Liver (tissue), 8 donors: ENCODE measurements at regions not wholly inside any gene's neighbourhood (a gene's known extent, or its start where the extent isn't known, plus 50 kb on each side); places are given as distances from the start of the nearest gene placed in this dataset.

Experiments
- DNase-seq: peaks from one replicate; pipeline ENCODE4 v3.0.0-alpha.2; 2017; ENCODE audit warnings: low spot score
- H3K27ac ChIP-seq, 2 donors: one replicate each; pipeline ENCODE4 v1.7.0; 2013; ENCODE audit warnings: inconsistent platforms in 2 of 2, low read length in 2 of 2, control low read depth in 1 of 2, low read depth in 1 of 2, mild to moderate bottlenecking in 1 of 2
- H3K27me3 ChIP-seq, 4 donors: one replicate each; pipeline versions ENCODE4 v1.6.1 to v1.7.0; 2013; ENCODE audit warnings: low read length in 3 of 4, inconsistent platforms in 1 of 4, mild to moderate bottlenecking in 1 of 4, moderate library complexity in 1 of 4; ENCODE audit not compliant: control insufficient read depth in 4 of 4, insufficient read depth in 4 of 4
- H3K36me3 ChIP-seq, 4 donors: one replicate each; pipeline versions ENCODE4 v1.6.1 to v1.7.0; 2013; ENCODE audit warnings: low read length in 3 of 4, mild to moderate bottlenecking in 3 of 4, low read depth in 1 of 4, moderate library complexity in 1 of 4; ENCODE audit not compliant: control insufficient read depth in 4 of 4, insufficient read depth in 3 of 4
- H3K4me1 ChIP-seq, 4 donors: one replicate each; pipeline versions ENCODE4 v1.6.1 to v1.7.0; 2013; ENCODE audit warnings: low read length in 3 of 4, mild to moderate bottlenecking in 3 of 4, moderate library complexity in 1 of 4; ENCODE audit not compliant: control insufficient read depth in 4 of 4, insufficient read depth in 4 of 4
- H3K4me3 ChIP-seq, 3 donors: one replicate each; pipeline versions ENCODE4 v1.6.1 to v1.7.0; 2013; ENCODE audit warnings: low read length in 3 of 3, control low read depth in 1 of 3, low read depth in 1 of 3, mild to moderate bottlenecking in 1 of 3
- H3K9ac ChIP-seq, 2 donors: one replicate each; pipeline ENCODE4 v1.7.0; 2013; ENCODE audit warnings: low read length in 2 of 2, mild to moderate bottlenecking in 2 of 2, moderate library complexity in 2 of 2, control low read depth in 1 of 2, low read depth in 1 of 2
- H3K9me3 ChIP-seq, 4 donors: one replicate each; pipeline versions ENCODE4 v1.6.1 to v1.7.0; 2013; ENCODE audit warnings: low read length in 3 of 4; ENCODE audit not compliant: control insufficient read depth in 4 of 4
- EGR1 ChIP-seq, 2 donors: IDR thresholded peaks; 2 replicates each; pipeline ENCODE4 v1.6.1; 2016 to 2018; ENCODE audit warnings: antibody characterized with exemption in 2 of 2, low read depth in 2 of 2
- FOXA1 ChIP-seq: IDR thresholded peaks from 2 replicates; pipeline ENCODE4 v1.6.1; 2016; ENCODE audit warnings: antibody characterized with exemption
- FOXA2 ChIP-seq: IDR thresholded peaks from 2 replicates; pipeline ENCODE4 v1.6.1; 2016; ENCODE audit warnings: antibody characterized with exemption
- GABPA ChIP-seq, 2 donors: IDR thresholded peaks in 1 of 2; conservative IDR thresholded peaks in 1 of 2; 2 replicates each; pipeline ENCODE4 v1.6.1; 2016; ENCODE audit warnings: antibody characterized with exemption in 2 of 2, mild to moderate bottlenecking in 1 of 2, moderate library complexity in 1 of 2
- HNF4A ChIP-seq, 2 donors: conservative IDR thresholded peaks; 2 replicates each; pipeline ENCODE4 v1.6.1; 2016; ENCODE audit warnings: antibody characterized with exemption in 2 of 2, mild to moderate bottlenecking in 2 of 2
- HNF4G ChIP-seq: IDR thresholded peaks from 2 replicates; pipeline ENCODE4 v1.6.1; 2016; ENCODE audit warnings: antibody characterized with exemption
- JUND ChIP-seq, 2 donors: IDR thresholded peaks; 2 replicates each; pipeline ENCODE4 v1.6.1; 2016; ENCODE audit warnings: antibody characterized with exemption in 2 of 2
- MAX ChIP-seq: IDR thresholded peaks from 2 replicates; pipeline ENCODE4 v1.6.1; 2016; ENCODE audit warnings: antibody characterized with exemption
- NR2F2 ChIP-seq: IDR thresholded peaks from 2 replicates; pipeline ENCODE4 v1.6.1; 2016; ENCODE audit warnings: antibody characterized with exemption
- RAD21 ChIP-seq, 2 donors: IDR thresholded peaks; 2 replicates each; pipeline ENCODE4 v1.6.1; 2016; ENCODE audit warnings: antibody characterized with exemption in 2 of 2, mild to moderate bottlenecking in 2 of 2
- REST ChIP-seq: IDR thresholded peaks from 2 replicates; pipeline ENCODE4 v1.6.1; 2016; ENCODE audit warnings: antibody characterized with exemption, mild to moderate bottlenecking
- RXRA ChIP-seq, 2 donors: IDR thresholded peaks; 2 replicates each; pipeline ENCODE4 v1.6.1; 2017 to 2018; ENCODE audit warnings: antibody characterized with exemption in 2 of 2, mild to moderate bottlenecking in 1 of 2
- SP1 ChIP-seq: IDR thresholded peaks from 2 replicates; pipeline ENCODE4 v1.6.1; 2018; ENCODE audit warnings: antibody characterized with exemption, mild to moderate bottlenecking
- TAF1 ChIP-seq: conservative IDR thresholded peaks from 2 replicates; pipeline ENCODE4 v1.6.1; 2016; ENCODE audit warnings: antibody characterized with exemption, mild to moderate bottlenecking
- YY1 ChIP-seq: IDR thresholded peaks from 2 replicates; pipeline ENCODE4 v1.6.1; 2016; ENCODE audit warnings: antibody characterized with exemption, mild to moderate bottlenecking
- ZBTB33 ChIP-seq: IDR thresholded peaks from 2 replicates; pipeline ENCODE4 v1.6.1; 2016; ENCODE audit warnings: antibody characterized with exemption
- WGBS: extraction: QIAGEN DNeasy Blood & Tissue Kit; methylation state at CpG from one replicate; pipeline ENCODE4 v1.1.7; 2013; 5-methylcytosine and 5-hydroxymethylcytosine counted together
- TF ChIP-seq, protein P1 (sequence below): IDR thresholded peaks from 2 replicates; pipeline ENCODE4 v1.6.1; 2016; ENCODE audit warnings: antibody characterized with exemption
- TF ChIP-seq, protein P2 (sequence below): fragments of 150-350 bp; IDR thresholded peaks from 2 replicates; pipeline ENCODE4 v1.5.1; 2017; ENCODE audit warnings: improper control_type of control experiment, low read depth, low read length; ENCODE audit not compliant: missing input control
- donor health status: healthy.
- donor health status: healthy.
- donor health status: healthy.
- donor health status: healthy.
- donor health status: healthy.

GRCh38 chr2:21330786-21331391, 207.1 kb downstream of the TDRD15 start:
- no peak for DNase-seq
- Histone ChIP-seq H3K36me3 (no peaks in the 10 kb centered on the region), H3K27me3 (no peaks in the 10 kb centered on the region), H3K27ac (peak overlapping the region; percentile 70 to 82), H3K9me3 (no peaks in the 10 kb centered on the region), H3K4me1 (peaks cover 0 to 10% (median 2%) of the 10 kb centered on the region in 4 donors), H3K9ac (no peak overlapping the region), H3K4me3 (no peak overlapping the region)
- TF ChIP-seq, protein P1, sequence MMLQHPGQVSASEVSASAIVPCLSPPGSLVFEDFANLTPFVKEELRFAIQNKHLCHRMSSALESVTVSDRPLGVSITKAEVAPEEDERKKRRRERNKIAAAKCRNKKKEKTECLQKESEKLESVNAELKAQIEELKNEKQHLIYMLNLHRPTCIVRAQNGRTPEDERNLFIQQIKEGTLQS: peak; percentile 89
- TF ChIP-seq GABPA (IDR thresholded peaks at IDR 0.05 in 1 of 2, conservative IDR thresholded peaks at IDR 0.05 in 1 of 2) (peak; percentile 16 to 29), NR2F2 (no peak), HNF4A (conservative IDR thresholded peaks at IDR 0.05) (peak; percentile 92), FOXA1 (peak; percentile 14), SP1 (peak; percentile 83), RXRA (IDR thresholded peaks at IDR 0.05) (peak; percentile 53 to 76), TAF1 (no peak), ZBTB33 (peak; percentile 78), RAD21 (IDR thresholded peaks at IDR 0.05) (peak; percentile 48 to 54), MAX (peak; percentile 72), HNF4G (peak; percentile 55), FOXA2 (peak; percentile 68), YY1 (peak; percentile 57), EGR1 (IDR thresholded peaks at IDR 0.05; ENCODE audit: low read depth in 2 of 2) (peak; percentile 11 to 30), REST (peak; percentile 41), JUND (IDR thresholded peaks at IDR 0.05) (peak; percentile 84 to 85)
- TF ChIP-seq, protein P2, sequence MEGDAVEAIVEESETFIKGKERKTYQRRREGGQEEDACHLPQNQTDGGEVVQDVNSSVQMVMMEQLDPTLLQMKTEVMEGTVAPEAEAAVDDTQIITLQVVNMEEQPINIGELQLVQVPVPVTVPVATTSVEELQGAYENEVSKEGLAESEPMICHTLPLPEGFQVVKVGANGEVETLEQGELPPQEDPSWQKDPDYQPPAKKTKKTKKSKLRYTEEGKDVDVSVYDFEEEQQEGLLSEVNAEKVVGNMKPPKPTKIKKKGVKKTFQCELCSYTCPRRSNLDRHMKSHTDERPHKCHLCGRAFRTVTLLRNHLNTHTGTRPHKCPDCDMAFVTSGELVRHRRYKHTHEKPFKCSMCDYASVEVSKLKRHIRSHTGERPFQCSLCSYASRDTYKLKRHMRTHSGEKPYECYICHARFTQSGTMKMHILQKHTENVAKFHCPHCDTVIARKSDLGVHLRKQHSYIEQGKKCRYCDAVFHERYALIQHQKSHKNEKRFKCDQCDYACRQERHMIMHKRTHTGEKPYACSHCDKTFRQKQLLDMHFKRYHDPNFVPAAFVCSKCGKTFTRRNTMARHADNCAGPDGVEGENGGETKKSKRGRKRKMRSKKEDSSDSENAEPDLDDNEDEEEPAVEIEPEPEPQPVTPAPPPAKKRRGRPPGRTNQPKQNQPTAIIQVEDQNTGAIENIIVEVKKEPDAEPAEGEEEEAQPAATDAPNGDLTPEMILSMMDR: no peak
- WGBS: 24% methylated on average over 5 of the region's 5 CpGs
